ENCODE measurements at regions not wholly inside any gene's neighbourhood (a gene's known extent, or its start where the extent isn't known, plus 50 kb on each side); places are given as distances from the start of the nearest gene placed in this dataset.

GRCh38 chr18:27662537-27662936 lies 477.4 kb upstream of the CHST9 start:
- ATAC-seq (ENCODE audit: insufficient number of reproducible peaks, low FRiP score, low read depth) (no peak), DNase-seq (ENCODE audit: low spot score) (no peak)
- Histone ChIP-seq H3K27ac (no peak overlapping the region), H3K4me1 (ENCODE audit: control insufficient read depth in 1 of 2, low read depth in 2 of 2) (no peaks in the 10 kb centered on the region), H3K36me3 (no peaks in the 10 kb centered on the region), H3K9me3 (no peaks in the 10 kb centered on the region), H3K4me3 (no peak overlapping the region), H3K27me3 (replicated peaks; ENCODE audit: insufficient read depth) (no peaks in the 10 kb centered on the region)
- TF ChIP-seq, protein P1, sequence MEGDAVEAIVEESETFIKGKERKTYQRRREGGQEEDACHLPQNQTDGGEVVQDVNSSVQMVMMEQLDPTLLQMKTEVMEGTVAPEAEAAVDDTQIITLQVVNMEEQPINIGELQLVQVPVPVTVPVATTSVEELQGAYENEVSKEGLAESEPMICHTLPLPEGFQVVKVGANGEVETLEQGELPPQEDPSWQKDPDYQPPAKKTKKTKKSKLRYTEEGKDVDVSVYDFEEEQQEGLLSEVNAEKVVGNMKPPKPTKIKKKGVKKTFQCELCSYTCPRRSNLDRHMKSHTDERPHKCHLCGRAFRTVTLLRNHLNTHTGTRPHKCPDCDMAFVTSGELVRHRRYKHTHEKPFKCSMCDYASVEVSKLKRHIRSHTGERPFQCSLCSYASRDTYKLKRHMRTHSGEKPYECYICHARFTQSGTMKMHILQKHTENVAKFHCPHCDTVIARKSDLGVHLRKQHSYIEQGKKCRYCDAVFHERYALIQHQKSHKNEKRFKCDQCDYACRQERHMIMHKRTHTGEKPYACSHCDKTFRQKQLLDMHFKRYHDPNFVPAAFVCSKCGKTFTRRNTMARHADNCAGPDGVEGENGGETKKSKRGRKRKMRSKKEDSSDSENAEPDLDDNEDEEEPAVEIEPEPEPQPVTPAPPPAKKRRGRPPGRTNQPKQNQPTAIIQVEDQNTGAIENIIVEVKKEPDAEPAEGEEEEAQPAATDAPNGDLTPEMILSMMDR (IDR thresholded peaks at IDR 0.05): no peak

DNA sequence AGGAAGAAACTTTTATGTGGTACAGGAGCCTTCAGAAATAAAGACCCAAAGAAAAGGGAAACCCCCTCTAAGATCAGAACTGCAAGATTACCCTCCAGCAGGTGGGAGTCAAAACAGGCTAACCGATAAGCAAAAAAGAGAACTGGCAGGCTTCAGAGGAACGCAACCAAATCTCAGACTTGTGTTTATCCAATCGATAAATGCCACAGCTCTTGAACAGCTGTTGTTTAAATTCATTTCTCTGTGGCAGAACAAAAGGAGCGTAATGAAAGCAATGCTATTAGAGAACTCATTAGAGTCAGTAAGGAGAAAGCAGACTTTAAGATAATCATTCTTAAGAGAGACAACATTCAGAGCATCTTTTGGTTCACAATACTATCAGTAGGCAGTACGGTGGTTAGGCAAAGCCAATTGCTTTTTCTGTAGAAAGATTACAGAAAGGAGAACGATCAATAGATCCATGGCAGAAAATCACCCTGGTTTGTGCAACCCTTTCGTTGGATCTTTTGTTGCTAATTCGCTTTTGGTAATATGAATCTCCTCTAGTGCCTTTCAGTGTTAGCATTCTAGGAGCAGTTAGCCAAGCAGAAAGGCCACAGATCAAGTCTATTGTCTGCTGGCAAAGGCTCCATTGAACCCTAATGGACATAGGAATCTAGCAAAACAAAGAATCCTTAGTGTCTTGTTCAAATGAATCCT lies 476.4 kb upstream of the CHST9 start:
- Histone ChIP-seq H3K9me3 (no peaks in the 10 kb centered on the region), H3K4me1 (ENCODE audit: control insufficient read depth in 1 of 2, low read depth in 2 of 2) (no peaks in the 10 kb centered on the region), H3K27ac (no peak overlapping the region), H3K4me3 (no peak overlapping the region), H3K27me3 (replicated peaks; ENCODE audit: insufficient read depth) (no peaks in the 10 kb centered on the region), H3K36me3 (no peaks in the 10 kb centered on the region)
- TF ChIP-seq, protein P1 (IDR thresholded peaks at IDR 0.05): no peak
- DNase-seq (ENCODE audit: low spot score) (no peak), ATAC-seq (ENCODE audit: insufficient number of reproducible peaks, low FRiP score, low read depth) (no peak)

DNA sequence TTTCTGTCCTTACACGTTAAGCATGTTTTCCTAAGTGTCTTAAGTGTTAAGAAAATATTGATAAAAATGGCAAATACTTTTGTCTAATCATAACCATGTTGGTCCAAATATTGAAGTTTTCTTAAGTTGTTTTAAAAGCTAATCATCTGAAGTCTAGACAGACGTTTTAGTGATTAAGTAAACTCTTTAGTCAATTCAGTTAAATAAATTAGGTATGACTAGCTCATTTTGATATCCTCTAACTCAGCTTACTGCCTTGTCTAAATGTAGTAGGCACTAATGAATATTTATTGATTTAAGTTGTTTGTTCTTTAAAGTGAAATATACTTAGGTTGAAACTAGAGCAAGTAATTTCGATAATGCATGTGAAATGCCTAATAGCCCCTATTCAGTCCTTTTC lies 471.8 kb upstream of the CHST9 start:
- no peak for DNase-seq (ENCODE audit: low spot score)
- no peaks in the 10 kb centered on the region for H3K4me1 ChIP-seq (ENCODE audit: control insufficient read depth in 1 of 2, low read depth in 2 of 2)
- H3K36me3 ChIP-seq: no peaks in the 10 kb centered on the region
- H3K4me3 ChIP-seq: no peak overlapping the region
- H3K9me3 ChIP-seq: no peaks in the 10 kb centered on the region
- TF ChIP-seq, protein P1 (IDR thresholded peaks at IDR 0.05): no peak
- no peak overlapping the region for H3K27ac ChIP-seq
- H3K27me3 ChIP-seq (replicated peaks; ENCODE audit: insufficient read depth): no peaks in the 10 kb centered on the region
- no peak for ATAC-seq (ENCODE audit: insufficient number of reproducible peaks, low FRiP score, low read depth)

DNA sequence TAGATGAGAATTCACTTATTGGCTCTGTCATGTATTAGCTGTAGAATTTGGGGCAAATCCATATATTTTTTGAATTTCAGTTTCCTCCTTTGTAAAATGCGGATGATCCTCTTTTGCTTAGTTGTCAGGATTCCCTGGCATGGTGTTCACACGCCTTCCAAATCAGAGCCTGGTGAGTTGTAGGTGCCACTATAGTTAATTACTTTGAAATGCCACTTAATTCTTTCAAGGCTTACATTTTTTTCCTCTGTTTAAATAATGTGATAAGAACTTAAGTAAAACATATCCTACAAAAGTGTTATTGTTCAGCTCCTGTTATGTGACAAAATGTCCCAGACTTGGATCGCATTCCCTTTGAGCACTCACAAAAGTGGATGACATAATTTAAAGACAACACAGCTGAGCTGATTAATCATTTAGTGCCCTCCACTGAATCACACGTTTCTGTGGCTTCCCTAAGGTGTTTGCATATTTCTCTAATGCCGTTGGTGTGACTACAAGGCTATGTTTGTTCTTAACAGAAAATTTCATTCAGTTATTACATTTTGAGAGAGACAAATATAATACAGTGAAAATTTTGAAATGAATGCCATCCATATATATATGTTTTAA lies 471.2 kb upstream of the CHST9 start:
- ATAC-seq (ENCODE audit: insufficient number of reproducible peaks, low FRiP score, low read depth) (no peak), DNase-seq (ENCODE audit: low spot score) (no peak)
- no peaks in the 10 kb centered on the region for H3K4me1 ChIP-seq (ENCODE audit: control insufficient read depth in 1 of 2, low read depth in 2 of 2)
- no peaks in the 10 kb centered on the region for H3K27me3 ChIP-seq (replicated peaks; ENCODE audit: insufficient read depth)
- H3K4me3 ChIP-seq: no peak overlapping the region
- no peaks in the 10 kb centered on the region for H3K9me3 ChIP-seq
- TF ChIP-seq, protein P1 (IDR thresholded peaks at IDR 0.05): no peak
- H3K36me3 ChIP-seq: no peaks in the 10 kb centered on the region
- H3K27ac ChIP-seq: no peak overlapping the region

- ATAC-seq (ENCODE audit: insufficient number of reproducible peaks, low FRiP score, low read depth) (no peak), DNase-seq (ENCODE audit: low spot score) (no peak)
- Histone ChIP-seq H3K27me3 (replicated peaks; ENCODE audit: insufficient read depth) (no peaks in the 10 kb centered on the region), H3K27ac (no peak overlapping the region), H3K36me3 (no peaks in the 10 kb centered on the region), H3K9me3 (no peaks in the 10 kb centered on the region), H3K4me3 (no peak overlapping the region), H3K4me1 (ENCODE audit: control insufficient read depth in 1 of 2, low read depth in 2 of 2) (no peaks in the 10 kb centered on the region)
- TF ChIP-seq, protein P1 (IDR thresholded peaks at IDR 0.05): no peak
These were observed 468.1 kb upstream of the CHST9 start for GRCh38 chr18:27653247-27653646.
